ENCODE measurements at regions not wholly inside any gene's neighbourhood (a gene's known extent, or its start where the extent isn't known, plus 50 kb on each side); places are given as distances from the start of the nearest gene placed in this dataset.

DNA sequence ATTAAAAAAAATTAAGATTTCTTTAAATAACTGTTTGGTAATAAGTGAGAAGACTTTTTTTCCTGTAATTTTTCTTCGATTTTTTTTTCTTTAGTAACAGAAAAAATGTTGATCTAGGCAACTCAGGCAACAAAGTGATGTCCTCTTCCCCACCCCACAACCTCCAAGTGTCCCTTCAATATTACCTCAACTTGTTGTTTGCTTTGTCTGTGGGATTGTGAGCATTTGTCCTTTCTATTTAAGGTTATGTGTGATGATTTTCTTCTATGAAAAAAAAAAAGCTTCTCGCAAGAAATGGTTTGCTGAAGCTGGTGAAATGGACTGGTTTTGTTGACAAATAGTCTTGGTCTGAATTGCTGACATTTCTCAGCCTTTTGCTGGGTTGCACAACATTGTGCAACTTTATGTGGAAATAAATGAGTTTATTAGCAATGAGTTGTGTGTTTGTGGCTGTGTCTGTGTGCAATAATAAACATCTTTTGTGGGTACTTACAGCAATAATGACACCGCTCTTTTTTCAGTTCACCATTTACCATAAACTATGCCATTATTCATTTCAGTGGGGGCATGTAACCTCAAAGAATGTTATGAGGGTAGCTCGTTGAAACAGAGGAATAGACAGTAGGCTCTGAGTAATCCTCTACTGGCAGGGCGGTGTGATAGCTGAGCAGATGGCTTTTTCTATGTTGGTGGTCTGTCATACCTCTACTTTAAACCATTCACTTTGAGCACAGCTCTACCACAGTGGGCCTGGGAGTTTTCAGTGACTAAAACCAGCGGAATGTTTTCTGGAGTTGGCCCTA lies 218.4 kb downstream of the HLX start:
- in situ Hi-C loops (cut with HindIII; ENCODE audit: low pct_ligation_motif_present, low sequenced_read_pairs), result no loop called here
- TF ChIP-seq, protein P1, sequence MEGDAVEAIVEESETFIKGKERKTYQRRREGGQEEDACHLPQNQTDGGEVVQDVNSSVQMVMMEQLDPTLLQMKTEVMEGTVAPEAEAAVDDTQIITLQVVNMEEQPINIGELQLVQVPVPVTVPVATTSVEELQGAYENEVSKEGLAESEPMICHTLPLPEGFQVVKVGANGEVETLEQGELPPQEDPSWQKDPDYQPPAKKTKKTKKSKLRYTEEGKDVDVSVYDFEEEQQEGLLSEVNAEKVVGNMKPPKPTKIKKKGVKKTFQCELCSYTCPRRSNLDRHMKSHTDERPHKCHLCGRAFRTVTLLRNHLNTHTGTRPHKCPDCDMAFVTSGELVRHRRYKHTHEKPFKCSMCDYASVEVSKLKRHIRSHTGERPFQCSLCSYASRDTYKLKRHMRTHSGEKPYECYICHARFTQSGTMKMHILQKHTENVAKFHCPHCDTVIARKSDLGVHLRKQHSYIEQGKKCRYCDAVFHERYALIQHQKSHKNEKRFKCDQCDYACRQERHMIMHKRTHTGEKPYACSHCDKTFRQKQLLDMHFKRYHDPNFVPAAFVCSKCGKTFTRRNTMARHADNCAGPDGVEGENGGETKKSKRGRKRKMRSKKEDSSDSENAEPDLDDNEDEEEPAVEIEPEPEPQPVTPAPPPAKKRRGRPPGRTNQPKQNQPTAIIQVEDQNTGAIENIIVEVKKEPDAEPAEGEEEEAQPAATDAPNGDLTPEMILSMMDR (IDR thresholded peaks at IDR 0.05; ENCODE audit: low read depth, low read length, missing control alignments), result no peak
- Histone ChIP-seq H3K36me3 (replicated peaks) (no peaks in the 10 kb centered on the region), H3K4me3 (ENCODE audit: low read depth, low read length) (no peak overlapping the region), H3K27me3 (replicated peaks) (no peaks in the 10 kb centered on the region), H3K27ac (peak overlapping the region; percentile 40)
- DNase-seq, result peak; percentile 69

DNA sequence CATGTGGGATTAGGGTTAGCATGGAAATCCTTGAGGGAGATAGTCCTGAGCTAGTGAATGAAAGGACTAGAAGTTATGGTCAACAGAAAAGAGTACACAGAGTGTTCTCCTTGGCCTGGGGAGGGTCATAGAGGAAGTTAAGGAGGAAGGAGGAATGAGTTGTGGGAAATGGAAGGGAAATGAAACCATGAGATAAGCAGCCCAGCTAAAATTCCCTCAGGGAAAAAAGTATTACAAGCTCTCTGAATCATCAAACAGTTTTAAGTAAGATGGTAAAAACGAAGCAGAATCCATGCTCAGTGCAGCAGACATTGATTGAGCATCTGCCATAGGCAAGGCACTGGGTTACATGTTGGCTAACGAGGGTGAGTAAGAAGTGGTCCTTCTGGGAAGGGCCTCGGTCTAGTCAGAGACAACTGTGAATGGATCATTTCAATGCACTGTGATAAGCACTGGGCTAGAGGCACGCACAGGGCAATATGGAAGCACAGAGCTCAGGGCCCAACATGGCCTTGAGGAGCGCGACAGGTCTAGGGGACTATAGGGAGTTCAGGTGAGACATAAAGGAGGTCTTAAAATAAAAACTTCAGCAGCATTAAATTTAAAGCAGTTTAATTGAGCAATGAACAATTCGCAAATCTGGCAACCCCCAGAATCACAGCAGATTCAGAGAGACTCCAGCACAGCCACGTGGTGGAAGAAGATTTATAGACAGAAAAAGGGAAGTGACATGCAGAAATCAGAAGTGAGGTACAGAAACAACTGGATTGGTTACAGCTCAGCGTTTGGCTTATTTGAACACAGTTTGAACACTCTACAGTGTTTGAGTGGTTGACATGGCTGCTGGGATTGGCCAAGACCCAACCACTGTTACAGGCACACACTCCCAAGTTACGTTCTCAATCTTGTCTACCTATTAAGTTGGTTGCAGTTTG lies 219.5 kb downstream of the HLX start:
- TF ChIP-seq, protein P1 (IDR thresholded peaks at IDR 0.05; ENCODE audit: low read depth, low read length, missing control alignments), result no peak
- H3K27ac ChIP-seq, result peak overlapping the region; percentile 40
- H3K4me3 ChIP-seq (ENCODE audit: low read depth, low read length), result no peak overlapping the region
- no peaks in the 10 kb centered on the region for H3K27me3 ChIP-seq (replicated peaks)
- DNase-seq, result no peak
- no peaks in the 10 kb centered on the region for H3K36me3 ChIP-seq (replicated peaks)
- in situ Hi-C loops (cut with HindIII; ENCODE audit: low pct_ligation_motif_present, low sequenced_read_pairs), result no loop called here

DNA sequence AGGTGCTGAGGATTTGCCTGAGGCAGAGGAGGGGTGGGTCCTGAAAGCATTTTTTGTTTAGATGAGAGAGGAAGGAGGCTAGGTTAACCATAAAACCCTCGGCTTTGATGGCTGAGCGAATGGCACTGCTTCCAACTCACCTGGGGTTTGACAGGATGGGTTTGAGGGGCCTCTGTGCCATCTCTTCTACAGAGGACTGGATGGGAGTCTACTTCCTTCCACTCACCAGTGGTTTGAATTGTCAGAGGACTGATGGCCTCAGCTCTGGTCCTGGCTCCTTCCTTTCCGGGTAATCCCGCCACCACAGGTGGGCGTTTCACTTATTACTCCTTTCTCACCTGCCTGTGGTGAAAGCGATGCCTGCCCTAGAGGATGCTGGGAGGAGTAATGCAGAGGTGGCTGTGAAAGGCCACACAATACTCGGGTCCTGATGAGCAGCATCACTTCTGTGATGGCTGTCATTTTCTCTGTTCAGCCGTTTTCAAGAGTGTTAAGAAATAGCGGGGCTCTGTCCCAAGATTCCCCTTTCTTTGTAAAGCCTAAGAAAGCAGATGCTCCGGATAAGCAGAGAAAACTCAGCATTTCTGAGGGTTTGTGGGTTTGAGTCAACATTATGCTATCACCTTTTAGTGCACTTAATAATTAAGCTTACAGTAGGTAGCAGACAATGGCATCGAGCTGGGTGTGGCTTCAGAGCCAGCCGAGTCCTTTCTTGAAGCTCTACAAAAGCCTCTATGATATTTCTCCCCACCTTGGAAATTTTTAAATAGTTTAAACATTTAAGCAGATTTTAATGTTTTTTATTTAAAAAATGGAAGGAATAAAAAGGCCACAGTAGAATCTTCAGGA lies 220.7 kb downstream of the HLX start:
- no peak overlapping the region for H3K27ac ChIP-seq
- no peaks in the 10 kb centered on the region for H3K36me3 ChIP-seq (replicated peaks)
- TF ChIP-seq, protein P1 (IDR thresholded peaks at IDR 0.05; ENCODE audit: low read depth, low read length, missing control alignments), result no peak
- H3K4me3 ChIP-seq (ENCODE audit: low read depth, low read length), result no peak overlapping the region
- no peaks in the 10 kb centered on the region for H3K27me3 ChIP-seq (replicated peaks)
- in situ Hi-C loops (cut with HindIII; ENCODE audit: low pct_ligation_motif_present, low sequenced_read_pairs), result no loop called here
- DNase-seq, result no peak

DNA sequence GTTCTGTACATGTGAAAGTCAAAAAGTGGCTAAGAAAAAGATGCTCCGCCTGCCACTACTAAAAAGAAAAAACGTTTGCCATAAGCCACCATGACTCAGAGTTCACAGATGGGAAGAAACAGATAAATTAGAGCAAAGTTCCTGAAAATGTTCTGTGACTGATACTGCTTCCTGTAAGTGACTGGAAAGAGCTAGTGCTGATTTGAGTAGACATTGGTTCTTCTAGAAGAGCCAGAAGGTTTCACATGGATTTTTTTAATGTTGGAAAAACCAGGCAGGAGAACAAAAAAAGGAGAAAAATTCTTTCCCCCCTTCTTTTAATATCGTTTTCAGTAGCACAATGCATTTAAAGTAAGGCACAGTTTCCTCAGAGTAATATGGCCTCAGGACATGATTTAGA lies 221.4 kb downstream of the HLX start:
- Histone ChIP-seq H3K4me3 (ENCODE audit: low read depth, low read length) (no peak overlapping the region), H3K27ac (no peak overlapping the region), H3K27me3 (replicated peaks) (no peaks in the 10 kb centered on the region), H3K36me3 (replicated peaks) (no peaks in the 10 kb centered on the region)
- in situ Hi-C loops (cut with HindIII; ENCODE audit: low pct_ligation_motif_present, low sequenced_read_pairs), result no loop called here
- DNase-seq, result peak; percentile 44
- TF ChIP-seq, protein P1 (IDR thresholded peaks at IDR 0.05; ENCODE audit: low read depth, low read length, missing control alignments), result no peak

DNA sequence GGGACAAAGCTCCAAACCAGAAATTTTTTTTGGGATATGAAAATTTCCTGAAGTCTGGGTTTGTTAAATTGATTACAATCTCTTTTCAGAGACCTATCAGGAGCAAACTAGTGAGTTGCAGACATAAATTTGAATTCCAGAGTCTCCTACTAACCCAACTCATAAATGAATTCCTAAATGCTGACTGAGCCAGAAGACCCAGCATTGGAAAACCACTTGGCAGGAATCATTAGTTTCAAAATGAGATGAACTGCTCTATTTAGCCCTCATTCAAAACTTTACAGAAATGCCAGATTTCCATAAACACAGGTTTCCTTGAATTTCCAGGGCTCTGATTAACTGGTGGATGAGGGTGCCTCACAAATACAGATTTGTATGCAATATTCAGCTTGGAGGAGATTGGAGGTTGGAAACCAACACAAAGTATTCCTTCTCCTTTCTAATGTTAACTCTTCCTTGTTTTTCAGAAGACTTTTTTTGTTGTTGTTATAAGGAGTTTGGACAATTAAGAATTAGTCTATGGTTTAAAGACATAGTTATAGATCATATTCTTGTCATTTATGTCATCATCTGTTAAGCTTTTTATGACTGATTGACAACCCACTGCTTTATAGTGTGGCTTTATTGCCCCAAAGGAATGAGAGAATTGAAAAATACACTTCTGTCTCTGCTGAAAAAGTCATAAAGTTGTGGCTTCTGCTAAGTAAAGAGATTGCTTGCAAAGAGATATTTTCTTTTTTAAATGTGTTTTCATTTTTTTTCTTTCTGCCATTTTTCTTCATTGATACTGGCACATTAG lies 222.8 kb downstream of the HLX start:
- in situ Hi-C loops (cut with HindIII; ENCODE audit: low pct_ligation_motif_present, low sequenced_read_pairs), result no loop called here
- no peak overlapping the region for H3K27ac ChIP-seq
- no peak for DNase-seq
- TF ChIP-seq, protein P1 (IDR thresholded peaks at IDR 0.05; ENCODE audit: low read depth, low read length, missing control alignments), result no peak
- H3K36me3 ChIP-seq (replicated peaks), result no peaks in the 10 kb centered on the region
- H3K27me3 ChIP-seq (replicated peaks), result no peaks in the 10 kb centered on the region
- no peak overlapping the region for H3K4me3 ChIP-seq (ENCODE audit: low read depth, low read length)
